HCT116 (cell line): ENCODE measurements at regions not wholly inside any gene's neighbourhood (a gene's known extent, or its start where the extent isn't known, plus 50 kb on each side); places are given as distances from the start of the nearest gene placed in this dataset.

Source experiments
- ATAC-seq: fragments of 200-7000 bp; cut with Tn5 transposase; 2 replicates; pipeline ENCODE4 v1.9.1; 2020; ENCODE audit warnings: mild to moderate bottlenecking, moderate library complexity
- BruUV-seq: library from RNA; stranded (reverse); fragments of 400-500 nt; replicated peaks from 2 replicates; lab custom pipeline; 2021; lab: Mats Ljungman, UMichigan
- CTCF ChIA-PET: fragments of 300-600 bp; sonication (Branson Sonifier 250); formaldehyde crosslinking; loops from one replicate; lab custom pipeline; 2021; ENCODE audit warnings: antibody characterized with exemption; lab: Charles Lee
- POLR2A ChIA-PET: fragments of 300-600, 350-600 bp; sonication (Branson Sonifier 250); formaldehyde crosslinking; loops from one replicate; lab custom pipeline; 2021; ENCODE audit warnings: antibody characterized with exemption; lab: Charles Lee
- RAD21 ChIA-PET, 2 experiments: fragments of 300-600 bp; sonication (Branson Sonifier 250); formaldehyde crosslinking; loops; one replicate each; lab custom pipeline; 2023; ENCODE audit warnings: low total read pairs in 2 of 2; ENCODE audit not compliant: uncharacterized antibody in 2 of 2, unreplicated experiment in 2 of 2, low non-redundant PET in 1 of 2; lab: Charles Lee
- DNase-seq: peaks from one replicate; pipeline ENCODE4 v3.0.0-alpha.2; 2010; ENCODE audit warnings: low read depth, low spot score
- H2AFZ ChIP-seq: fragments of 200-600 bp; shearing (Covaris generic), sonication (generic); 2 replicates; pipeline ENCODE4 v1.6.1; 2017; ENCODE audit warnings: low read depth, mixed run types, mixed read lengths, antibody characterized with exemption, low read length; ENCODE audit not compliant: poor library complexity, severe bottlenecking
- H3K27ac ChIP-seq: 2 replicates; pipeline ENCODE4 v1.5.1; 2012; ENCODE audit warnings: low read depth, low read length
- H3K27me3 ChIP-seq: fragments of 200-600 bp; sonication (generic); 2 replicates; pipeline ENCODE4 v1.6.1; 2016; ENCODE audit warnings: mixed run types, low read length, mixed read lengths; ENCODE audit not compliant: insufficient read depth
- H3K36me3 ChIP-seq, 2 experiments: fragments of 200-500 bp in 1 of 2; fragments of 200-600 bp in 1 of 2; sonication (Bioruptor generic) in 1 of 2; sonication (generic) in 1 of 2; 2 replicates each; pipeline versions ENCODE4 v1.5.1 to v1.6.1; 2014 to 2016; ENCODE audit warnings: low read length in 2 of 2, inconsistent platforms in 1 of 2, mixed read lengths in 1 of 2, mixed run types in 1 of 2; ENCODE audit not compliant: insufficient read depth in 2 of 2, control insufficient read depth in 1 of 2
- H3K4me1 ChIP-seq, 2 experiments: fragments of 200-600 bp in 1 of 2; sonication (generic) in 1 of 2; 2 replicates each; pipeline versions ENCODE4 v1.5.1 to v1.6.1; 2012 to 2017; ENCODE audit warnings: low read length in 2 of 2, inconsistent platforms in 1 of 2, mild to moderate bottlenecking in 1 of 2, mixed read lengths in 1 of 2, mixed run types in 1 of 2, moderate library complexity in 1 of 2; ENCODE audit not compliant: insufficient read depth in 2 of 2, control insufficient read depth in 1 of 2
- H3K4me2 ChIP-seq: fragments of 200-600 bp; sonication (generic); 2 replicates; pipeline ENCODE4 v1.6.1; 2017; ENCODE audit warnings: mixed run types, low read length, mixed read lengths
- H3K4me3 ChIP-seq, 2 experiments: fragments of 200-600 bp in 1 of 2; sonication (generic) in 1 of 2; replicated peaks in 1 of 2; 2 replicates each; pipeline ENCODE4 v1.5.1; 2011 to 2016; ENCODE audit warnings: low read length in 2 of 2, control low read depth in 1 of 2, low read depth in 1 of 2, mild to moderate bottlenecking in 1 of 2, mixed read lengths in 1 of 2, mixed run types in 1 of 2
- H3K79me2 ChIP-seq: fragments of 200-600 bp; sonication (generic); 2 replicates; pipeline ENCODE4 v1.6.1; 2017; ENCODE audit warnings: mild to moderate bottlenecking, mixed run types, low read length, moderate library complexity, mixed read lengths; ENCODE audit not compliant: insufficient read depth
- H3K9ac ChIP-seq: fragments of 200-600 bp; sonication (generic); 2 replicates; pipeline ENCODE4 v1.6.1; 2016; ENCODE audit warnings: low read length, mixed read lengths
- H3K9me2 ChIP-seq: fragments of 200-600 bp; sonication (generic), shearing (Covaris generic); 2 replicates; pipeline ENCODE4 v1.6.1; 2017; ENCODE audit warnings: mixed run types, mild to moderate bottlenecking, moderate library complexity; ENCODE audit not compliant: insufficient read depth
- H3K9me3 ChIP-seq, 2 experiments: fragments of 200-500 bp in 1 of 2; fragments of 200-600 bp in 1 of 2; sonication (Bioruptor generic) in 1 of 2; sonication (generic) in 1 of 2; 2 replicates each; pipeline ENCODE4 v1.6.1; 2014 to 2017; ENCODE audit warnings: low read length in 2 of 2, mixed read lengths in 2 of 2, inconsistent platforms in 1 of 2, low read depth in 1 of 2, mild to moderate bottlenecking in 1 of 2, mixed run types in 1 of 2, moderate library complexity in 1 of 2; ENCODE audit not compliant: control insufficient read depth in 1 of 2, insufficient read depth in 1 of 2
- H4K20me1 ChIP-seq: fragments of 200-600 bp; sonication (generic), shearing (Covaris generic); 2 replicates; pipeline ENCODE4 v1.6.1; 2017; ENCODE audit warnings: mixed run types, mild to moderate bottlenecking, moderate library complexity; ENCODE audit not compliant: insufficient read depth
- CTCF ChIP-seq, 3 experiments: fragments of 200-600 bp in 1 of 3; sonication (generic) in 1 of 3; IDR thresholded peaks in 2 of 3; conservative IDR thresholded peaks in 1 of 3; 2 replicates each; pipeline ENCODE4 v1.5.1; 2012 to 2017; ENCODE audit warnings: low read depth in 2 of 3, low read length in 2 of 3, antibody characterized with exemption in 1 of 3, borderline replicate concordance in 1 of 3, control low read depth in 1 of 3, mild to moderate bottlenecking in 1 of 3, mixed read lengths in 1 of 3, mixed run types in 1 of 3, moderate library complexity in 1 of 3; ENCODE audit not compliant: insufficient read depth in 1 of 3
- EGR1 ChIP-seq: IDR thresholded peaks from 2 replicates; pipeline ENCODE4 v1.6.1; 2012; ENCODE audit warnings: low read depth
- FOSL1 ChIP-seq: IDR thresholded peaks from 2 replicates; pipeline ENCODE4 v1.6.1; 2012; ENCODE audit warnings: low read depth
- RAD21 ChIP-seq: IDR thresholded peaks from 2 replicates; pipeline ENCODE4 v1.6.1; 2012; ENCODE audit warnings: low read depth, mild to moderate bottlenecking
- REST ChIP-seq: IDR thresholded peaks from 2 replicates; pipeline ENCODE4 v1.6.1; 2012; ENCODE audit warnings: low read depth
- SP1 ChIP-seq: IDR thresholded peaks from 2 replicates; pipeline ENCODE4 v1.6.1; 2012; ENCODE audit warnings: low read depth
- ZFX ChIP-seq: fragments of 450-650 bp; IDR thresholded peaks from 2 replicates; pipeline ENCODE4 v1.6.1; 2017
- intact Hi-C: fragments of 100-400 bp; cut with micrococcal nuclease; formaldehyde crosslinking; loops from 2 replicates; pipeline ENCODE4 v1.10.0; 2022

DNA sequence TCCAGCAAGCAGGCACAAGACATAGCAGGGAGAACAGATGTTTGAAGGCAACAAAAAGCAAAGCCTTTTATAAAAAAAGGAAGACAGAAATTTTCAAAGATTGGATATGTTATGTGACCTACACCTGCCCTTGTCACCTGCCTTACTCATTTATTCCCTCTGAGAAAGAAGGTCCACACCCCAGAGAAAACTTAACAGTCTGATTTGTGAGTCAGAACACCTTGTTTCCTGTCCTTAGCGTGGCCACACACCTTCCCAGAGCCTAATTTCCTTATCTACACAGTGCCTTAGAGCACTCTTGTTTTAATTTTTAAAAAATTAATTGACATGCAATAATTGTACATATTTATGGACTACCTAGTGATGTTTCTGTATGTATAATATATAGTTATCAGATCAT is 419.0 kb upstream of the DAB2 start (continued):
- TF ChIP-seq FOSL1 = no peak
- TF ChIP-seq, all 23 proteins: peak for 0

GRCh38 chr5:39835371-39835770 is 410.6 kb upstream of the DAB2 start:
- Histone ChIP-seq H3K79me2 (no peaks in the 10 kb centered on the region), H3K9ac (no peak overlapping the region), H3K27ac (no peak overlapping the region), H3K9me3 (0 out of 4 replicates have a peak, but pooled peaks cover 0 to 3% of the 10 kb centered on the region in 2 experiments), H3K4me1 (no peaks in the 10 kb centered on the region), H3K9me2 (no peaks in the 10 kb centered on the region), H3K4me2 (no peak overlapping the region), H3K27me3 (no peaks in the 10 kb centered on the region), H3K4me3 (no peak overlapping the region), H2AFZ (no peak overlapping the region), H4K20me1 (no peaks in the 10 kb centered on the region), H3K36me3 (no peaks in the 10 kb centered on the region)
- ChIA-PET POLR2A (no interaction called here), RAD21 (no interaction called here), CTCF (no interaction called here)
- no peak for ATAC-seq
- intact Hi-C loops = no loop called here
- DNase-seq = no peak
- TF ChIP-seq REST = no peak
- no peak for TF ChIP-seq CTCF (IDR thresholded peaks at IDR 0.05 in 2 of 3, conservative IDR thresholded peaks at IDR 0.05 in 1 of 3; ENCODE audit: borderline replicate concordance in 1 of 3, insufficient read depth in 1 of 3, low read depth in 2 of 3, low read length in 2 of 3)
- no peak for TF ChIP-seq EGR1
- no peak for TF ChIP-seq RAD21
- TF ChIP-seq ZFX = no peak
- no peak for TF ChIP-seq SP1
- no peak for TF ChIP-seq FOSL1
- BruUV-seq = no TSS peak
